HCT116 (cell line): ENCODE measurements at regions not wholly inside any gene's neighbourhood (a gene's known extent, or its start where the extent isn't known, plus 50 kb on each side); places are given as distances from the start of the nearest gene placed in this dataset.

Source experiments
- ATAC-seq: fragments of 200-7000 bp; cut with Tn5 transposase; 2 replicates; pipeline ENCODE4 v1.9.1; 2020; ENCODE audit warnings: mild to moderate bottlenecking, moderate library complexity
- BruUV-seq: library from RNA; stranded (reverse); fragments of 400-500 nt; replicated peaks from 2 replicates; lab custom pipeline; 2021; lab: Mats Ljungman, UMichigan
- CTCF ChIA-PET: fragments of 300-600 bp; sonication (Branson Sonifier 250); formaldehyde crosslinking; loops from one replicate; lab custom pipeline; 2021; ENCODE audit warnings: antibody characterized with exemption; lab: Charles Lee
- POLR2A ChIA-PET: fragments of 300-600, 350-600 bp; sonication (Branson Sonifier 250); formaldehyde crosslinking; loops from one replicate; lab custom pipeline; 2021; ENCODE audit warnings: antibody characterized with exemption; lab: Charles Lee
- RAD21 ChIA-PET, 2 experiments: fragments of 300-600 bp; sonication (Branson Sonifier 250); formaldehyde crosslinking; loops; one replicate each; lab custom pipeline; 2023; ENCODE audit warnings: low total read pairs in 2 of 2; ENCODE audit not compliant: uncharacterized antibody in 2 of 2, unreplicated experiment in 2 of 2, low non-redundant PET in 1 of 2; lab: Charles Lee
- DNase-seq: peaks from one replicate; pipeline ENCODE4 v3.0.0-alpha.2; 2010; ENCODE audit warnings: low read depth, low spot score
- H2AFZ ChIP-seq: fragments of 200-600 bp; shearing (Covaris generic), sonication (generic); 2 replicates; pipeline ENCODE4 v1.6.1; 2017; ENCODE audit warnings: low read depth, mixed run types, mixed read lengths, antibody characterized with exemption, low read length; ENCODE audit not compliant: poor library complexity, severe bottlenecking
- H3K27ac ChIP-seq: 2 replicates; pipeline ENCODE4 v1.5.1; 2012; ENCODE audit warnings: low read depth, low read length
- H3K27me3 ChIP-seq: fragments of 200-600 bp; sonication (generic); 2 replicates; pipeline ENCODE4 v1.6.1; 2016; ENCODE audit warnings: mixed run types, low read length, mixed read lengths; ENCODE audit not compliant: insufficient read depth
- H3K36me3 ChIP-seq, 2 experiments: fragments of 200-500 bp in 1 of 2; fragments of 200-600 bp in 1 of 2; sonication (Bioruptor generic) in 1 of 2; sonication (generic) in 1 of 2; 2 replicates each; pipeline versions ENCODE4 v1.5.1 to v1.6.1; 2014 to 2016; ENCODE audit warnings: low read length in 2 of 2, inconsistent platforms in 1 of 2, mixed read lengths in 1 of 2, mixed run types in 1 of 2; ENCODE audit not compliant: insufficient read depth in 2 of 2, control insufficient read depth in 1 of 2
- H3K4me1 ChIP-seq, 2 experiments: fragments of 200-600 bp in 1 of 2; sonication (generic) in 1 of 2; 2 replicates each; pipeline versions ENCODE4 v1.5.1 to v1.6.1; 2012 to 2017; ENCODE audit warnings: low read length in 2 of 2, inconsistent platforms in 1 of 2, mild to moderate bottlenecking in 1 of 2, mixed read lengths in 1 of 2, mixed run types in 1 of 2, moderate library complexity in 1 of 2; ENCODE audit not compliant: insufficient read depth in 2 of 2, control insufficient read depth in 1 of 2
- H3K4me2 ChIP-seq: fragments of 200-600 bp; sonication (generic); 2 replicates; pipeline ENCODE4 v1.6.1; 2017; ENCODE audit warnings: mixed run types, low read length, mixed read lengths
- H3K4me3 ChIP-seq, 2 experiments: fragments of 200-600 bp in 1 of 2; sonication (generic) in 1 of 2; replicated peaks in 1 of 2; 2 replicates each; pipeline ENCODE4 v1.5.1; 2011 to 2016; ENCODE audit warnings: low read length in 2 of 2, control low read depth in 1 of 2, low read depth in 1 of 2, mild to moderate bottlenecking in 1 of 2, mixed read lengths in 1 of 2, mixed run types in 1 of 2
- H3K79me2 ChIP-seq: fragments of 200-600 bp; sonication (generic); 2 replicates; pipeline ENCODE4 v1.6.1; 2017; ENCODE audit warnings: mild to moderate bottlenecking, mixed run types, low read length, moderate library complexity, mixed read lengths; ENCODE audit not compliant: insufficient read depth
- H3K9ac ChIP-seq: fragments of 200-600 bp; sonication (generic); 2 replicates; pipeline ENCODE4 v1.6.1; 2016; ENCODE audit warnings: low read length, mixed read lengths
- H3K9me2 ChIP-seq: fragments of 200-600 bp; sonication (generic), shearing (Covaris generic); 2 replicates; pipeline ENCODE4 v1.6.1; 2017; ENCODE audit warnings: mixed run types, mild to moderate bottlenecking, moderate library complexity; ENCODE audit not compliant: insufficient read depth
- H3K9me3 ChIP-seq, 2 experiments: fragments of 200-500 bp in 1 of 2; fragments of 200-600 bp in 1 of 2; sonication (Bioruptor generic) in 1 of 2; sonication (generic) in 1 of 2; 2 replicates each; pipeline ENCODE4 v1.6.1; 2014 to 2017; ENCODE audit warnings: low read length in 2 of 2, mixed read lengths in 2 of 2, inconsistent platforms in 1 of 2, low read depth in 1 of 2, mild to moderate bottlenecking in 1 of 2, mixed run types in 1 of 2, moderate library complexity in 1 of 2; ENCODE audit not compliant: control insufficient read depth in 1 of 2, insufficient read depth in 1 of 2
- H4K20me1 ChIP-seq: fragments of 200-600 bp; sonication (generic), shearing (Covaris generic); 2 replicates; pipeline ENCODE4 v1.6.1; 2017; ENCODE audit warnings: mixed run types, mild to moderate bottlenecking, moderate library complexity; ENCODE audit not compliant: insufficient read depth
- CBX3 ChIP-seq: IDR thresholded peaks from 2 replicates; pipeline ENCODE4 v1.6.1; 2012; ENCODE audit warnings: low read depth
- EZH2 ChIP-seq: fragments of 200-600 bp; sonication (generic); IDR thresholded peaks from 2 replicates; pipeline ENCODE4 v1.6.1; 2017; ENCODE audit warnings: antibody characterized with exemption, mixed run types
- RAD21 ChIP-seq: IDR thresholded peaks from 2 replicates; pipeline ENCODE4 v1.6.1; 2012; ENCODE audit warnings: low read depth, mild to moderate bottlenecking
- SRF ChIP-seq: IDR thresholded peaks from 2 replicates; pipeline ENCODE4 v1.6.1; 2012; ENCODE audit warnings: low read depth
- YY1 ChIP-seq: IDR thresholded peaks from 2 replicates; pipeline ENCODE4 v1.6.1; 2011; ENCODE audit warnings: low read length, low read depth, moderate library complexity, mild to moderate bottlenecking; ENCODE audit not compliant: insufficient replicate concordance; ENCODE audit errors: extremely low read depth
- ZFX ChIP-seq: fragments of 450-650 bp; IDR thresholded peaks from 2 replicates; pipeline ENCODE4 v1.6.1; 2017
- ZNF274 ChIP-seq: fragments of 200-500 bp; sonication (Bioruptor generic); IDR thresholded peaks from 2 replicates; pipeline ENCODE4 v1.6.1; 2014; ENCODE audit warnings: mild to moderate bottlenecking, low read depth, low read length, inconsistent platforms
- intact Hi-C: fragments of 100-400 bp; cut with micrococcal nuclease; formaldehyde crosslinking; loops from 2 replicates; pipeline ENCODE4 v1.10.0; 2022
- TF ChIP-seq, protein P1 (sequence below): IDR thresholded peaks from 2 replicates; pipeline ENCODE4 v1.6.1; 2012
- TF ChIP-seq, protein P2 (sequence below): IDR thresholded peaks from 2 replicates; pipeline ENCODE4 v1.6.1; 2011; ENCODE audit warnings: mild to moderate bottlenecking, low read length, moderate library complexity; ENCODE audit not compliant: insufficient replicate concordance; ENCODE audit errors: extremely low read depth
- TF ChIP-seq, protein P3 (sequence below): IDR thresholded peaks from 2 replicates; pipeline ENCODE4 v1.6.1; 2012; ENCODE audit warnings: low read depth
- TF ChIP-seq, protein P4 (sequence below), 3 experiments: fragments of 200-600 bp in 1 of 3; sonication (generic) in 1 of 3; IDR thresholded peaks in 2 of 3; conservative IDR thresholded peaks in 1 of 3; 2 replicates each; pipeline ENCODE4 v1.5.1; 2012 to 2017; ENCODE audit warnings: low read depth in 2 of 3, low read length in 2 of 3, antibody characterized with exemption in 1 of 3, borderline replicate concordance in 1 of 3, control low read depth in 1 of 3, mild to moderate bottlenecking in 1 of 3, mixed read lengths in 1 of 3, mixed run types in 1 of 3, moderate library complexity in 1 of 3; ENCODE audit not compliant: insufficient read depth in 1 of 3

DNA sequence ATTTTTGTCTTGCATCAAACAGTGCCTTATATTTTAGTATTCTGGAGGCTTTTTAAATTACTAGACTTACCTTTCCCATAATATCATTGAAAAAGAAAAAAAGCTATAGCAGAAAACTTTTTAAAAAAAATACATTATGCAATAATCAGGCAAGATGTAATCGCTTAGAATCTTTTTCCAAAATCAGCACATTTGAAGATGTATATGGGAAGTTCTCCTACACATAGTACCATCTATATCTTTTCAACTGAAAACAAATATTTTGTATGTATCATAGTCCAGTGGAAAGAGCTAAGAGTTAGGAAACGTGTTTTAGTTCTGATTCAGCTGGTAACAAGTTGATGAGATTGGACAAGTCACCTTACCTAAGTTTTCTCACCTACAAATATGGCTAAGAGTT is 70.6 kb downstream of the SLC41A2 start:
- no peaks in the 10 kb centered on the region for H3K27me3 ChIP-seq
- ATAC-seq (no peak), DNase-seq (no peak)
- peaks cover 13 to 15% of the 10 kb centered on the region in 2 experiments; a peak in 3 of 4 replicates for H3K4me1 ChIP-seq
- ChIA-PET RAD21 (no interaction called here), CTCF (interaction anchor here (0.8 to 1.0 kb wide), 2 partner anchors 14 to 506 kb away, joined by 3 read pairs; no protein-coding TSS in a partner anchor), POLR2A (no interaction called here)
- H3K9me3 ChIP-seq: no peaks in the 10 kb centered on the region
- H2AFZ ChIP-seq: no peak overlapping the region
- intact Hi-C loops: no loop called here
- no peak overlapping the region for H3K9ac ChIP-seq
- TF ChIP-seq SRF (no peak), RAD21 (no peak), ZFX (no peak), ZNF274 (no peak), CBX3 (no peak), YY1 (no peak), EZH2 (no peak)
- TF ChIP-seq, protein P1, sequence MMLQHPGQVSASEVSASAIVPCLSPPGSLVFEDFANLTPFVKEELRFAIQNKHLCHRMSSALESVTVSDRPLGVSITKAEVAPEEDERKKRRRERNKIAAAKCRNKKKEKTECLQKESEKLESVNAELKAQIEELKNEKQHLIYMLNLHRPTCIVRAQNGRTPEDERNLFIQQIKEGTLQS: no peak
- TF ChIP-seq, protein P2, sequence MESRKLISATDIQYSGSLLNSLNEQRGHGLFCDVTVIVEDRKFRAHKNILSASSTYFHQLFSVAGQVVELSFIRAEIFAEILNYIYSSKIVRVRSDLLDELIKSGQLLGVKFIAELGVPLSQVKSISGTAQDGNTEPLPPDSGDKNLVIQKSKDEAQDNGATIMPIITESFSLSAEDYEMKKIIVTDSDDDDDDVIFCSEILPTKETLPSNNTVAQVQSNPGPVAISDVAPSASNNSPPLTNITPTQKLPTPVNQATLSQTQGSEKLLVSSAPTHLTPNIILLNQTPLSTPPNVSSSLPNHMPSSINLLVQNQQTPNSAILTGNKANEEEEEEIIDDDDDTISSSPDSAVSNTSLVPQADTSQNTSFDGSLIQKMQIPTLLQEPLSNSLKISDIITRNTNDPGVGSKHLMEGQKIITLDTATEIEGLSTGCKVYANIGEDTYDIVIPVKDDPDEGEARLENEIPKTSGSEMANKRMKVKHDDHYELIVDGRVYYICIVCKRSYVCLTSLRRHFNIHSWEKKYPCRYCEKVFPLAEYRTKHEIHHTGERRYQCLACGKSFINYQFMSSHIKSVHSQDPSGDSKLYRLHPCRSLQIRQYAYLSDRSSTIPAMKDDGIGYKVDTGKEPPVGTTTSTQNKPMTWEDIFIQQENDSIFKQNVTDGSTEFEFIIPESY: no peak
- TF ChIP-seq, protein P3, sequence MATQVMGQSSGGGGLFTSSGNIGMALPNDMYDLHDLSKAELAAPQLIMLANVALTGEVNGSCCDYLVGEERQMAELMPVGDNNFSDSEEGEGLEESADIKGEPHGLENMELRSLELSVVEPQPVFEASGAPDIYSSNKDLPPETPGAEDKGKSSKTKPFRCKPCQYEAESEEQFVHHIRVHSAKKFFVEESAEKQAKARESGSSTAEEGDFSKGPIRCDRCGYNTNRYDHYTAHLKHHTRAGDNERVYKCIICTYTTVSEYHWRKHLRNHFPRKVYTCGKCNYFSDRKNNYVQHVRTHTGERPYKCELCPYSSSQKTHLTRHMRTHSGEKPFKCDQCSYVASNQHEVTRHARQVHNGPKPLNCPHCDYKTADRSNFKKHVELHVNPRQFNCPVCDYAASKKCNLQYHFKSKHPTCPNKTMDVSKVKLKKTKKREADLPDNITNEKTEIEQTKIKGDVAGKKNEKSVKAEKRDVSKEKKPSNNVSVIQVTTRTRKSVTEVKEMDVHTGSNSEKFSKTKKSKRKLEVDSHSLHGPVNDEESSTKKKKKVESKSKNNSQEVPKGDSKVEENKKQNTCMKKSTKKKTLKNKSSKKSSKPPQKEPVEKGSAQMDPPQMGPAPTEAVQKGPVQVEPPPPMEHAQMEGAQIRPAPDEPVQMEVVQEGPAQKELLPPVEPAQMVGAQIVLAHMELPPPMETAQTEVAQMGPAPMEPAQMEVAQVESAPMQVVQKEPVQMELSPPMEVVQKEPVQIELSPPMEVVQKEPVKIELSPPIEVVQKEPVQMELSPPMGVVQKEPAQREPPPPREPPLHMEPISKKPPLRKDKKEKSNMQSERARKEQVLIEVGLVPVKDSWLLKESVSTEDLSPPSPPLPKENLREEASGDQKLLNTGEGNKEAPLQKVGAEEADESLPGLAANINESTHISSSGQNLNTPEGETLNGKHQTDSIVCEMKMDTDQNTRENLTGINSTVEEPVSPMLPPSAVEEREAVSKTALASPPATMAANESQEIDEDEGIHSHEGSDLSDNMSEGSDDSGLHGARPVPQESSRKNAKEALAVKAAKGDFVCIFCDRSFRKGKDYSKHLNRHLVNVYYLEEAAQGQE: no peak
- TF ChIP-seq, protein P4, sequence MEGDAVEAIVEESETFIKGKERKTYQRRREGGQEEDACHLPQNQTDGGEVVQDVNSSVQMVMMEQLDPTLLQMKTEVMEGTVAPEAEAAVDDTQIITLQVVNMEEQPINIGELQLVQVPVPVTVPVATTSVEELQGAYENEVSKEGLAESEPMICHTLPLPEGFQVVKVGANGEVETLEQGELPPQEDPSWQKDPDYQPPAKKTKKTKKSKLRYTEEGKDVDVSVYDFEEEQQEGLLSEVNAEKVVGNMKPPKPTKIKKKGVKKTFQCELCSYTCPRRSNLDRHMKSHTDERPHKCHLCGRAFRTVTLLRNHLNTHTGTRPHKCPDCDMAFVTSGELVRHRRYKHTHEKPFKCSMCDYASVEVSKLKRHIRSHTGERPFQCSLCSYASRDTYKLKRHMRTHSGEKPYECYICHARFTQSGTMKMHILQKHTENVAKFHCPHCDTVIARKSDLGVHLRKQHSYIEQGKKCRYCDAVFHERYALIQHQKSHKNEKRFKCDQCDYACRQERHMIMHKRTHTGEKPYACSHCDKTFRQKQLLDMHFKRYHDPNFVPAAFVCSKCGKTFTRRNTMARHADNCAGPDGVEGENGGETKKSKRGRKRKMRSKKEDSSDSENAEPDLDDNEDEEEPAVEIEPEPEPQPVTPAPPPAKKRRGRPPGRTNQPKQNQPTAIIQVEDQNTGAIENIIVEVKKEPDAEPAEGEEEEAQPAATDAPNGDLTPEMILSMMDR (IDR thresholded peaks at IDR 0.05 in 2 of 3, conservative IDR thresholded peaks at IDR 0.05 in 1 of 3; ENCODE audit: borderline replicate concordance in 1 of 3, insufficient read depth in 1 of 3, low read depth in 2 of 3, low read length in 2 of 3): no peak
- BruUV-seq: no TSS peak
- H3K36me3 ChIP-seq: no peaks in the 10 kb centered on the region
- H4K20me1 ChIP-seq: no peaks in the 10 kb centered on the region
- no peak overlapping the region for H3K4me2 ChIP-seq
- H3K4me3 ChIP-seq: no peak overlapping the region
- no peaks in the 10 kb centered on the region for H3K79me2 ChIP-seq
- no peaks in the 10 kb centered on the region for H3K9me2 ChIP-seq
- no peak overlapping the region for H3K27ac ChIP-seq
